Stimulated activated CD8-positive, alpha-beta memory T cell treated with anti-CD3 and anti-CD28 coated beads, Interleukin-4, amount 100 ng/mL, for 48 hours (primary cell): ENCODE measurements at regions not wholly inside any gene's neighbourhood (a gene's known extent, or its start where the extent isn't known, plus 50 kb on each side); places are given as distances from the start of the nearest gene placed in this dataset.

Experiments used
- DNase-seq: peaks from one replicate; pipeline ENCODE4 v3.0.0-alpha.2; 2020

DNA sequence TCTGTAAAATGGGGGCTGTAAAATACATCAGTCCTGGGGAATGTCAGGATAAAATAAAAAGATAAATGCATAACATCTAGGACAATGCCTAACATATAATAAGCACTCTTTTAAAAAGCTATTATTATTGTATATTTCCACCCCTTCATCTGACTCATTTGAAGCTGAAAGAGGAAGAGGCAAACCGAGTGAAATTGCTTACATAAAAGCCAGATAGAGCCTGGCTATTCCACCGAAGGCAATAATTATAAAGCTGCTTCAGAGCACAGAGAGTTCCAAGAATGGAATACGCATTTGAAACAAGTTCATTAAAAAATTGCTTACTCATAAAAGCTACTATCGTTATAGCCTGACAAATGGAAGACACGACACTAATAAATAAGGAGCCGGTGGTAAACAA lies 186.1 kb upstream of the CAMK1G start:
- DNase-seq: no peak

DNA sequence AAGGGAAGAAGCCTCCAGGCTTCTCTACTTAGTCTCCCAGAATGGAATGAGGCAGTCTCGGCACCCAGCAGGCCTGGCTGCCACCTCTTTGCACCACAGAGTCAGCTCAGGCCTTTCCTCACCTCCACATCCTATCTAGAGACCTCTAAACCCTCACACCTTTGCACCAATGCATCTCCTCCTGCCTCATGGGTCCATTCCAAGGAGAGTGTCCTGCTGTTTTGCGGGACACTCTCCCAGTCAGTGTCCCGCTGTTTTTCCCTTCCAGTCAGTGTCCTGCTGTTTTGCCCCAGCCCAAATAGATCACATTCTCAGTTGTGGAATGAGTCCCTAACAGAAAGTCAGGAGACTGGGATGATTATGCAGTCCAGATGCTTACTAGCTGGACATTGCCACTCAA lies 185.6 kb upstream of the CAMK1G start:
- no peak for DNase-seq

DNA sequence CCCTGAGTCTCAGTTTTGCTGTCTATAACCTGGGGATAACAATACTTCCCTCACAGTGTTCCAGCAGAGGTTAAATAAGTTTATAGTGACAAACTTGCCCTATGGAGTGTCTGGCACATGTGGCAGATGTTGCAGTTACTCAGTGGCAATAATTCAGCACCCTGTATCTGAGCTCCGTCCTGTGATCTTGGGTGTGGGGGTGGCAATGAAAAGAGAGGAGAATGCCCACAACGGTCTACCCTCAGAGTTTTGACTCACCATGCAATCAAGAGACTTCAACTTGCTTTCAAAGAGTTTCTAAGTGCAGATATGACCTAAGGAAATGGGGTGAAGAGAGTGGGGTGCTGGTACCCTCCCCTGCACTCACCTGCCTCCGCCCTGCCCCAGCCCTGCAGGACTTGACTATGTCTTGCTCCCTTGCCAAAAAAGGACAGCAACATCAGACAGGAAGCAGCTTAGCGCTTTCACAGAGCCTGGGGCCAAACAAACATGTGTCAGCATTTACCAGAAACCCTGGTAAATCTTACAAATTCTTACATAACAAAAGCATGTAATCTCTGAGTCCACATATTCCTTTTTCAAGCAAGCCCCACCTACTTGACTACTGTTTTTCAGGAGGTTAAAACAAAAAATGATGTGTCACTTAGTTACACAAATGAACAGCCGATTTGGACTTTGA lies 185.1 kb upstream of the CAMK1G start:
- DNase-seq: no peak

DNA sequence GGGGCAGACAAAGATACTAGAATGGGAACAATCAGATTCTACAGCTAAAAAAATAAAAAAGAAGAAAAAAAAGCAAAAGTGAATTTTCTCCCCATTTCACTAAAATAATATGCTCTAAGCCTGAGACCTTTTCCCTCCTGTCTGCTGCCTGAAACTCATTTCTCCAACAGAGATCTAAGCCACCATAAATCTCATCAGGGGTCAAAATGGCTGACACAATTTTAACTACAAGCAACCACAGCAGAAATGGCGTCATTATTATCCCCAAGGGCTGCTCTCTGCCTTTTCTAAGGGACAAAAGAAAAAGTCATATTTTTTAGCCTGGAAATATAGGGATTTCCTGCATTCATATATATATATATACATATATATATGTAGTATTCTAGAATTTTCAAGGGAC lies 183.7 kb upstream of the CAMK1G start:
- DNase-seq: no peak

DNA sequence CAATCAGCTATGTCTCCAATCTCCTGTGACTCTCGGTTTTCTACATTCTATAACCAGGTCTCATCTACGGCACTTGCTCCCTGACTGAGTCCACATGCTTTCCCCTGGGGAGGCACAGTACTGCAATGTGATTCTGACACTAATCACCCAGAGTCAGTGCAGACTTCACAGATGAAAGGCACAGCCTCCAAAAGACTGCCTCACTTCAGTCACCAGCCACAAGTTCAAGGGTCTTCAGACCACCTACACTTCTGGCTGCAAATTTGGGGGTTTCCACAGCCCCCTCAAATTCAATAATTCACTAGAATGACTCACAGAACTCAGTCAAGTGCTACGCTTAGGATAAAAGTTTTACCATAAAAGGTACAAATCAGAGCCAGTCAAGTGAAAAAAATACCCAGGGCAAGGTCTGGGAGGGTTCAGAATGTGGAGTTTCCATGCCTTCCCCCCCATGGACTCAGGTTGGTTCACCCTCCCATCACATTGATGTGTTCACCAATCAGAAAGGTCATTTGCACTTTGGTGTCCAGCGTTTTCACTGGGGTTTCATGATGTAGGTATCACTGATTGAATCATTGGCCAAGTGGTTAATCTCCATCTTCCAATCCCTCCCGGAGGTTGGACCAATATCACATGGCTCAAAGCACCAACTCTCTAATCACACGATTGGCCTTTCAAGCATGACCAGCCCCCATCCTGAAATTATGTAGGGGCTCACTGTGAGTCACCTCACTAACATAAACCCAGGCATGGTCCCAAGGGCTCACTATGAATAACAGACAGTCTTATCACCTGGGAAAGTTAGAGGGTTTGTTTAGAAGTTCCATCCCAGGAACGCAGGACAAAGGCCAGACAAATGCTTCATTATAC lies 182.9 kb upstream of the CAMK1G start:
- DNase-seq: no peak

DNA sequence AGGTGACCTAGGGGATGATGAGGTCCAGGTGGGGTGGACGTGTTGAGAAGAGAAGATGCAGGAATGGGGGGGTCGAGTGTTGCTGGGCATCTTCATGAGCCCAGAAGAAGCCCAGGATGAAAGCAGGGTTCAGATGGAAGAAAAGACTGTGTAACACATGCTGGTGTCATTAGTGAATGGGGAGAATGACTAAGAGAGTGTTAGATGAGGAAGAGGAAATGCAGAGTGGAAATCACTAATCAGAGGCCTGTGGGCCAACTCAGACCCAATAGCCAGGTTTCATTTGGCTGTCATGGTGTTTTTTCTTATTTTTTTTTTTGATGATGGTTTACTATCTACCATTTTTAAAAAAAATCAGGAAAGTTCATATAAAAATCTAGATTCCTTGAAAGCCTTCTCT lies 180.8 kb upstream of the CAMK1G start:
- DNase-seq: no peak

DNA sequence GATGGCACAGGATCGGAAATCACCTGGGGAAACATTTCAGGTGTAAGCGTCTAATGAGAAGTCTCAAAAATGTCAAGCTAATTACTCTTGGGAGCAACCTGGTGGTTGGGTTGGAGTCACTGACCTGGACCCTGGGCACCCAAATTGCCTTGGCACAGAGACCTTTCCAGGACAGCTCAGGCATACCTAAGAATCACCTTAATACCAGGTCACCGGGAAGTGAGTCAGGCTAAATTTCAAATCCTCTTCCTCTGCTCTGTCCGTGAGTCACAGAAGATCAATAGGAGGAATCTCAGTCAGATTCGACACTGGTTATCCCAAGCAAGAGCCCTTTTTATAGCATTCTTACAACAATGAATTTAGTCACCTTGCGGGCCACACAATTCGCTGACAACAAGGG lies 179.6 kb upstream of the CAMK1G start:
- no peak for DNase-seq

DNA sequence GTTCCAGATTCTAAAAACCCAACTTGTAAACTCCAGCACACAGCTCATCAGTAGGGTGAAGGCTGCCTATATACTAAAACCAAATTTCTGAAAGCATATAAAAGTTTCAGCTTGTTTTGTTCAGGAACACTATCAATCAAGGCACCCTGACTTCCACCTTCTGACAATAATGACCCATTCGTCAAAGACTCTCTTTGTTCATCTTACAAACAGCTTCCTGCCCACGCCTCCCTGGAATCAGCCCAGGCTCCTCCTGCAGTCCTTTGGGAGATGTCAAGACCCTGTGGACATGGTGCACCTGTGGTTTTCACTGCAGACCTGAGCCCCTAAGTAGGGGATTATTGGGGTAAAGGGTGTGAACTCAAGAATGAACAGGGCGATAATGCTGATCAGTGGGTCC lies 178.9 kb upstream of the CAMK1G start:
- no peak for DNase-seq

DNA sequence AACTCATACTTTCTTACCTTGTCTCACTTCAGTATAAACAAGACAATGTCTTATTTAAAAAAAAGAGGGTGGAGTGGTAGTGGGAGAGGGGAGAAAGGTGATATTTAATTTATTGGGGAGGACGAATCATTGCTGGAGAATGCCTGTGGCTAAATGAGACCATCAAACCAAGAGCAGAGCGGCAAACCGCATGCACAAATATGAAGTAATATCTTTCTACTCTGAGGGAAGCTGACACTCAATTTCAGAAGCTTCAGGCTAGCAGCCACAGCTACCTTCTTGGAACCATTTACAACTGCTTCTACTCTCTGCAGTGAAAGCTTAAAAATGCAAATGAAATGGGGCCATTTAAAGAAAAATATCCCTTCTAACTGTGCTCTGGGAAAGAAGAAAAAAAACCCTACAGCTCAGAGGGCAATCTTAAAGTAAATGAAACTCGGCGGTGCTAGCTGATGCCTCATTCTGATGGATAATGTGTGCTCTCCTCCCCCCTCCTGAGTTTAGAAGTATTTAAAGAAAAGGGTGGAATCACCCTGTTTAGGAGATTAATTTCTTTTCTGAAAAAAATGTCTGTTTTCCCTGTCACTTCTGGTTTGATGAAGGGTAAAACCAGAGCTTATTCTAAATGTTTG lies 178.2 kb upstream of the CAMK1G start:
- DNase-seq: no peak

DNA sequence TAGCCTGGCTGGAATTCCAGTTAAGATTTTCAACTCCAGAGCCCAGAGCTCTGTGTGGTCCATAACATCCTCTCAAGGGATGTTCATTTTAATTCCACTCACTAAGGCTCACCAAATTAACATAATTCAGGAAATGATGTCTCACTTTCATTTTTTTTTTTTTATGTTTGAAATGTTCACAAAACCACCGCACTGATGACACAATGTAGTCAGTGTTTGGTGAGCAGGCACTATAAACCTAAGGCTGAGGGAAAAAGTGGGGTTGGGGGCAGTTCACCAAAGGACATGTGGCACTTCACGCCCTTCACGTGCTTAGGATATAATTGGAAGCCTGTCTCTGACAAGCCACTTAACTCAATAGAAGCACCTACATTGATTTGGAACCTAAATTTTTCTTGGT lies 177.3 kb upstream of the CAMK1G start:
- no peak for DNase-seq

DNA sequence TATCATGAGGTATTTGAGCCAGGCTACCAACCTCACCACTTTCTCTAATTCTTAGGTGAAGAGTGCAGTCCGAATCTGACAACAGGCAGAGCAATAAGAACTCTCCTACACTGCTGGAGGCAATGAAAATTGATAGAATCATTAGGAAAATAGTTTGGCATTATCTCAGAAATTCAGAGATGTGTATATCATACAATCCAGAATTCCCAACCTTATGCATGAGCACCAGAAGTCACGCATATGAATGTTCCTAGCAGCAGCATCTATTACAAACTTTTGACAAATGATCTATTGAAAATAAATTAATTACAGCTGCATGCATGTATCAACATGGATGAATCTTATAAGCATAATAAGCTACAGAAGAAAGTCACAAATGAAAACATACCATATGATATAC lies 176.9 kb upstream of the CAMK1G start:
- no peak for DNase-seq

DNA sequence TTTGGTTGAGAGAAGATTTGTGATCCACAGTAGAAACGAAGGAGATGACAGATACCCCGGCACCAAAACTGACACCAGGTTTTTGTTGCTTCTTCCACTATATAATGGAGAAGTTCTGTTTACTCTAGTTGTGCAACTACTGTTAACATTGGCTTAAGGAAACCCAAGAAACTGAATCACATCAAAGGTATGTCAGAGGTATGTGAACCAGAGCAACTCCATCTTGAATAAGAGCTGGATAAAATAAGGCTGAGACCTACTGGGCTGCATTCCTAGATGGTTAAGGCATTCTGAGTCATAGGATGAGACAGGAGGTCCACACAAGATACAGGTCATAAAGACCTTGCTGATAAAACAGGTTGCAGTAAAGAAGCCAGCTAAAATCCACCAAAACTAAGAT lies 173.7 kb upstream of the CAMK1G start:
- no peak for DNase-seq

DNA sequence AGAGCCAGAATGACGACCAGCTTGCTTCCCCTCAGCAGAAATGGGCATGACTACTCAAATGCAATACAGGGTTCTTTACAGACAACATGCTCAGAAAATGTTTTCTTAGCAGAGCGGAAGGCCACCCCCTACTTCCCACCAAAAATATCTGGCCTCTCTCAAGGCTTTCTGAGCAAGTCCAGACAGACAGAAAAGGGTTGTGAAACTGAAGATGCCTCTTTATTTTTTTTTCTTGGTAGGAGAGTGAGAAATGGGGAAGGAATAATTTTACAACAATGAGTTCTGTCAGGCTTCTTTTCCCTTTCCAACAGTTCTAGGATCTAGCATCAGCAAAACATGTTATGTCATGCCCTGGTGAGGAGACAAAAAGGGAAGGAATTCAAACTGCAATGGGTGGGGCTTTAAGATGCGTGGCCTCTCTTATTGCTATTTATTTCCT lies 172.0 kb upstream of the CAMK1G start:
- no peak for DNase-seq

DNA sequence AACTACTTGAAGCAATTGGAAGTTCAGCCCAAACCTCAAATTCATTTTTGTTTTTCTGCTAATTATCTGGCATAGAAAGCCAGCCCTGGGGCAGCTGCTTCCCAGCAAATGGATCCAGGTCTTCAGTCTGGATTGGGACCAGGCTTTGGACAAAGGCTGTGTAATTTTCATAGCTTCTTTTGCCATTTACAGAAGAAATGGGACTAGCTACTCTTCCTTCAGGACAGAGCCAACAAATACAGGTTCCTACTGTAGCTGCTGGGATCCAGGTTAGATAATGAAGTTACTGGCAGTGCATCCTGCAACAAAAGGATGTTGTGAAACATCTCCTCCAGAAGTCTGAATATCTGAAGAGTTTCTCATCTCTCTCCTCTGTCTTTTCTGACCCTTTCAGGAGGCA lies 171.5 kb upstream of the CAMK1G start:
- no peak for DNase-seq

DNA sequence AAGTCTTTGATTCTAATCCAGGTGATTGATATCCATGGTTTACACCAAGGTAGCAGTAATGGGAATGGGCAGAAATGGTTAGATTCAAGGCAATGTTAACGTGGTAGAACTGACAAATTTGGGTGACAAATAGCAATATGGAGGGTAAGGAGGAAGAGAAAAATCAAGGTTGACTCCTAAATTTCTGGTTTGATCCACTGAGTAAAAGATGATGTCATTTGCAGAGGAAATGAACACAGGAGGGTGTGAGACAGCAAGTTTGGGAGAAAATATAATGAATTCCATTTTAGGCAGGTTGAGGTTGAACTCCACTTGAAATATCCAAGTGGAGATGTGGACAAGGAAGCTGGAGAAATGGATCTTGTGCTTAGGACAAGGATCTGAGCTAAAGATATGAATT lies 170.9 kb upstream of the CAMK1G start:
- no peak for DNase-seq

DNA sequence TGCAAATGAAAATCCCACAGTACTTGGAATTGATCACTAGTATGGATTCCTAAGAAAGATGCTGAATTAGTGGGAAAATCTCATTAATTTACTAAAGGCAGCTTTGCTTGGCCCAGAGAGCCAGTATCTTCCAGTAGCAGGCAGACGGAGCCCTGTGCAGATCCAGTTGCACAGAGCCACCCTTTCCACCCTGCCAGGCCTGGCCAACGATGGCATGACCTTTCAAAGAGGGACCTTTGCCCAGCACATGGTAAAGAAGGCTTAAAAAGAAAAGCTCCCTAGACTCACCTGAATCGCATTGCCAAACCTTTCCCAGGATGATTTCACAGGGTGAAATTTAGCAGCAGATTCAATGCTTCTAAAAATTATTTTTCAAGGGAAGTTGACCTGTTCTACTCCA lies 170.5 kb upstream of the CAMK1G start:
- DNase-seq: no peak

DNA sequence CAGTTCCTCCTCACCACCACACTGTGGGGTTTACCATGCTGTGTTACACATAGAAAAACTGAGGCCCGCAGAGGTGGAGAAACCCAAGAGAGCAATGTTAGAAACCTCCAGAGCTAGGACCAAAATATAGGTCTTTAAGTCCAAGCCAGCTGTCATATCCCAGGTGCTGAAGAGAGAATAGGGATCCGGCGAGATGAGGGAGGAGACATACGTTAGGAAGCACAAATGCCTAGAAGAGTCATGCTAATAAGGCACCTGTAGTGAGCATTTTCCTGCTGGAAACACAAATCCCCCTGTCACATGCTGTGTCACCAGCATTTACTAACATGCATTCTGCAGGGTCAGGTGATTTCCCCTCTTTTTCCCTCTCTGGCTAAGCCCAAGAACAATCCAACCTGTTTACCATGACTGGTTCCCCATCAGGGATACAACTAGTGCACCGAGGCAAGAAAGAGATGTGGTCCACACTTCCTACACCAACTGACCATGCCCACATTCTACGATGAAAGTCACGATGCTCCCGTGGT lies 168.6 kb upstream of the CAMK1G start:
- DNase-seq: no peak

DNA sequence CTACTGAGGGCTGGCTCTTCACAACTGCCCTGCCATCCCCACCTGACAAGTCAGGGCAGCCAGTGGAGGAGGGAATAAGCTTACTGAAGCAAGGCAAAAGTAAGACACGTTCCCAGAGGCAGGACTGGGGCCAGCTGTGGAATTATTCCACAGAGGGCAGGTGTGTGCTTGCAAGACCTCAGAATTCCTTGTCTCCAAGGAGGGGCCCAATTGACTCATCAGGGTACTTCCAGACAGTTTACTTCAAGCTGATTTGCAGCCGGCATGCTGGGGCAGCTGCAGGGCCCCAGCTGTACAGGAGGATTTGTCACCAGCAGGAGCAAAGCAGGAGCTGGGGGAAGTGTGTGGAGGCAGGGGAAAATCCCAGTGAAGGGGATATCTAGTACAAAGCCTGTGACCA lies 167.5 kb upstream of the CAMK1G start:
- DNase-seq: no peak

DNA sequence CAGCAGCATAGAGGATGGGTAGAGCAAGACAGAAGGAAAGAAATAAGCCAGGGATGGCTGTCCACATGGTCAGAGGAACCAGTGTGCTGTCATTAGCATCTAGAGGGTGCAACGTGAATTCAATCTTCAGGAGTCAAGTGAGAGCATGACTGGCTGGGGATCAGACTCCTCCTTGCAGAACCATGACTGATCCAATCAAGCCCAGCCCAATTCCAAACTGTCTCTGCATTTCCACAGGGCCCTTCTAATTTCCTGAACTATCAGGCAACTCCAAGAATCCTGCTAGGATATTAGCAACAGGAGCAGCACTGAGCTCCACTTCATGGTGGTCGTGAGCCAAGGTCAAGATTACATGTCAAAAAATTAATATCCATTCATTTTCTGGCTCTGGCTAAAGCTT lies 166.8 kb upstream of the CAMK1G start:
- DNase-seq: no peak

DNA sequence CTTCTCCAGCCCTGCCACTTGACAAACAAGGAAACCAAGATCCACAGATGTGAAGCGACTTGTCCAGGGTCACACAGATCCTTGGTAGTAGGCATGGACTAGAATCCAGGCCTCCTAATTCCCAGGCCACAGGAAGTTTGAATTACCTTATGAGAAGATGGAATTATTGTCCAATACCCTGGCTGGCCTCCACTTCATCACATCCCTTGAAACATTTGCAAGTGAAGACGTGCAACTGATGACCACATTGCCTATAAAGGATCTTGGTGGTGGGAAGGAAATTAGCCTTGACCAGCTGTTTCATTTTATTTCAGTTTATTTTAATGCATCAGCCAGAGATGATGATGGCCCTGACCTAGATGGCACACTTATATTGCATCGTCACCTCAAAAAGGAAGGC lies 165.8 kb upstream of the CAMK1G start:
- DNase-seq: no peak

DNA sequence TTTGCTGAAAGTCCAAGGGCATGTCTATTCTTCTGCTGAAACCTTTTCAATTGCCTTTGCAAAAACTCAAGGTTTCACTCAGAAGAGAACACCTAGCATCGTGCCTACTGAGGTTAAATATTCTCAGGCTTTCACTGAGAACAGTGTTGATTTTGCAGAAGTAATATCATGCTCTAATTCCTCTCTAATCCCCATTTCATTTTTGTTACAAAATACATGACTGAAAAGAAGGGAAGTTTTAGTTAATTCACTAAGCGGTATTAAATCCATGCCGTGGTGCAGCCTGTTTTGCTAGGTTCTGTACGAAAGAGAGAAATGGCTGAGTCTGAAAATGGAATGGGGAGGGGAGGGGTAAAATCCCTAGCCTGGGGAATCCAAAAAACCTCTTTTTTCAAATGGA lies 163.2 kb upstream of the CAMK1G start:
- DNase-seq: no peak

DNA sequence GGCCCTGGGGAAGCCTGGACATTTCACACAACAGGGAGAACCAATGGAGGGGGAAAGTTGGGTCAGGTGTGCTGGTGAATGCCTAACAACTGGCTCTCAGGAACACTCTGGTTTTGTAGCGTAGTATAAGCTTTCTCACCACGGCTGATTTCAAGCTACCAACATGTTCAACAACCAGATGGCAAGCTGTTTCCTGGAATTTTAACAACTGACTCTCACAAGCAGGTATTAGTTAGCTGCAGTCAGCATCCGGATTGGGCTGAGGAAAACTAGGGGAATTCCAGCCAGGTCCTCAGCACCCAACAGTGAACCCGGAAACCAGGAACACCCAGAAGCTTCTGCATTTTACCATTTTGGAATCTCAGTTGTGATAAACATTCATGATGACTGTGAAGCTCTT lies 162.3 kb upstream of the CAMK1G start:
- no peak for DNase-seq

DNA sequence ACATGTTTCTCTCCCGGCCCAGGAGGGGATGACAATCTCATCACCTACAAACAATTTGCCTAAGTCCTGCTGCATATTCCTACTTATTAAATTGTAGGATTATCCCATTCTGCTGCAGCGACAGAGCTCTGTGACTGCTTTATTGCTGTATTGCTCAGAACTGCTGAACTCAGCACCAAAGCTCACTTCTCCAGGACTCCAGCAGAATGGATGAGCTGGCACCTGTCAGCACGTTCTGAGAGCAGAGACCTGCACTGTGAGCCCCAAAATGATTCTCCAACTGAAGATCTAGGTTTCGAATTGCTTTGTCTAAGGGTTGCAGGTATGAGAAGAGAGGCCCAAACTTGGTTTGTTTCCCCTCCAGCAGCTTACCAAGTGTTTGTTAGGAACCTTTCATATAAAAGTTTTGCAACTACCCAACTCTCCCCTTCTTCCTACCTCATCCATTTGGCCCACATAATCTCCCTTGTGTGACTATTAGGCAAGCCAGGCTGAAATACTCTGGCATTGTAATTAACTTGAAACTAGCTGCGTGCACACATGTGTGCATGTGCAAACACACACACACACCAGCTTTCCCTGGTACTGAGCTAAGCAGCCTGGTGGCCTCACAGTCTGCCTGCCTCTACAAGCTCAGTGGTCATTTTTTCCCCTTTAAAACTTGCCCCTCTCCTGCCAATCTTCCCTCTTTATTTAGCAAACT lies 161.4 kb upstream of the CAMK1G start:
- DNase-seq: no peak
